B cell (primary cell): ENCODE measurements at regions not wholly inside any gene's neighbourhood (a gene's known extent, or its start where the extent isn't known, plus 50 kb on each side); places are given as distances from the start of the nearest gene placed in this dataset.

Source experiments
- ATAC-seq: fragments of 200-7000 bp; cut with Tn5 transposase; one replicate; pipeline ENCODE4 v1.10.0; 2021; ENCODE audit warnings: low read depth, mild to moderate bottlenecking, moderate number of reproducible peaks, moderate library complexity
- CTCF ChIA-PET: fragments of 350-600 bp; sonication (Branson Sonifier 250); formaldehyde crosslinking; loops from one replicate; lab custom pipeline; 2021; ENCODE audit warnings: antibody characterized with exemption, inconsistent platforms; lab: Charles Lee
- POLR2A ChIA-PET: fragments of 350-600 bp; sonication (Branson Sonifier 250); formaldehyde crosslinking; loops from one replicate; lab custom pipeline; 2021; ENCODE audit warnings: antibody characterized with exemption; lab: Charles Lee
- DNase-seq: peaks from one replicate; pipeline ENCODE4 v3.0.0; 2013
- H2AFZ ChIP-seq: 2 replicates; pipeline ENCODE4 v1.6.1; 2012; ENCODE audit warnings: mild to moderate bottlenecking, low read depth, low read length; ENCODE audit not compliant: insufficient read depth, poor library complexity, severe bottlenecking
- H3K27ac ChIP-seq, 2 donors: 1 replicate in 1 of 2; 2 replicates in 1 of 2; pipeline ENCODE4 v1.5.1; 2012 to 2013; ENCODE audit warnings: low read length in 2 of 2, mild to moderate bottlenecking in 2 of 2, moderate library complexity in 1 of 2
- H3K27me3 ChIP-seq, 4 experiments: fragments of 200-600 bp in 1 of 4; sonication (generic) in 1 of 4; replicated peaks in 1 of 4; 1 replicate in 2 of 4; 2 replicates in 2 of 4; pipeline versions ENCODE4 v1.6.1 to v1.7.0; 2013 to 2016; ENCODE audit warnings: low read length in 3 of 4, mild to moderate bottlenecking in 2 of 4, mixed read lengths in 1 of 4, moderate library complexity in 1 of 4; ENCODE audit not compliant: insufficient read depth in 4 of 4, control insufficient read depth in 3 of 4; ENCODE audit errors: control extremely low read depth in 1 of 4
- H3K36me3 ChIP-seq, 2 experiments: replicated peaks in 1 of 2; 1 replicate in 1 of 2; 2 replicates in 1 of 2; pipeline versions ENCODE4 v1.6.1 to v1.7.1; 2013; ENCODE audit warnings: low read length in 1 of 2; ENCODE audit not compliant: insufficient read depth in 2 of 2, control insufficient read depth in 1 of 2; ENCODE audit errors: control extremely low read depth in 1 of 2, extremely low read depth in 1 of 2
- H3K4me1 ChIP-seq, 2 donors: fragments of 200-600 bp in 1 of 2; sonication (generic) in 1 of 2; 1 replicate in 1 of 2; 2 replicates in 1 of 2; pipeline versions ENCODE4 v1.5.1 to v1.6.1; 2013 to 2017; ENCODE audit warnings: low read length in 2 of 2; ENCODE audit not compliant: control insufficient read depth in 2 of 2, insufficient read depth in 2 of 2
- H3K4me2 ChIP-seq: replicated peaks from 2 replicates; pipeline ENCODE3; 2012; ENCODE audit warnings: mild to moderate bottlenecking, low read depth, low read length; ENCODE audit not compliant: poor library complexity, severe bottlenecking
- H3K4me3 ChIP-seq, 5 experiments: fragments of 200-600 bp in 1 of 5; sonication (generic) in 1 of 5; 1 replicate in 3 of 5; 2 replicates in 2 of 5; pipeline versions ENCODE4 v1.5.1 to v1.7.0; 2011 to 2016; ENCODE audit warnings: low read length in 4 of 5, mild to moderate bottlenecking in 4 of 5, low read depth in 2 of 5, control low read depth in 1 of 5, moderate library complexity in 1 of 5; ENCODE audit not compliant: insufficient read depth in 1 of 5; ENCODE audit errors: control extremely low read depth in 1 of 5, extremely low read depth in 1 of 5
- H3K79me2 ChIP-seq: fragments of 200-600 bp; sonication (generic); one replicate; pipeline ENCODE4 v1.6.0; 2016; ENCODE audit warnings: low read length; ENCODE audit not compliant: control insufficient read depth, insufficient read depth
- H3K9ac ChIP-seq: fragments of 200-600 bp; sonication (generic); 2 replicates; pipeline ENCODE4 v1.6.1; 2017; ENCODE audit warnings: mild to moderate bottlenecking, low read length, moderate library complexity
- H3K9me3 ChIP-seq, 3 donors: one replicate each; pipeline versions ENCODE4 v1.6.1 to v1.7.1; 2013; ENCODE audit warnings: low read length in 2 of 3; ENCODE audit not compliant: control insufficient read depth in 2 of 3, insufficient read depth in 1 of 3; ENCODE audit errors: control extremely low read depth in 1 of 3
- H4K20me1 ChIP-seq: 2 replicates; pipeline ENCODE4 v1.6.0; 2012; ENCODE audit warnings: mild to moderate bottlenecking, low read length; ENCODE audit not compliant: insufficient read depth, control insufficient read depth, poor library complexity, severe bottlenecking
- H3K27ac Mint-ChIP-seq: one replicate; pipeline ENCODE4 v1.8.0; 2021; ENCODE audit warnings: mixed read lengths
- H3K27me3 Mint-ChIP-seq: one replicate; pipeline ENCODE4 v1.8.0; 2021; ENCODE audit warnings: mixed read lengths
- H3K4me1 Mint-ChIP-seq: one replicate; pipeline ENCODE4 v1.8.0; 2021; ENCODE audit warnings: mixed read lengths
- H3K4me3 Mint-ChIP-seq: one replicate; pipeline ENCODE4 v1.8.0; 2021; ENCODE audit warnings: mixed read lengths
- H3K9me3 Mint-ChIP-seq: one replicate; pipeline ENCODE4 v1.8.0; 2022; ENCODE audit warnings: mixed read lengths; ENCODE audit not compliant: insufficient read depth
- CTCF ChIP-seq: fragments of 200-600 bp; IDR thresholded peaks from one replicate; pipeline ENCODE4 v1.8.0; 2022; ENCODE audit warnings: antibody characterized with exemption, mild to moderate bottlenecking
- EZH2 ChIP-seq: IDR thresholded peaks from 2 replicates; pipeline ENCODE4 v1.6.1; 2012; ENCODE audit warnings: borderline replicate concordance, low read depth, mild to moderate bottlenecking, moderate library complexity, low read length; ENCODE audit not compliant: insufficient read depth, poor library complexity, severe bottlenecking
- WGBS: methylation state at CpG from one replicate; pipeline ENCODE4 v1.1.5; 2013; ENCODE audit warnings: missing lambda C conversion rate; ENCODE audit not compliant: insufficient coverage; 5-methylcytosine and 5-hydroxymethylcytosine counted together
- intact Hi-C: fragments of 100-400 bp; cut with micrococcal nuclease; formaldehyde crosslinking; loops from one replicate; pipeline ENCODE4 v1.10.0; 2022

DNA sequence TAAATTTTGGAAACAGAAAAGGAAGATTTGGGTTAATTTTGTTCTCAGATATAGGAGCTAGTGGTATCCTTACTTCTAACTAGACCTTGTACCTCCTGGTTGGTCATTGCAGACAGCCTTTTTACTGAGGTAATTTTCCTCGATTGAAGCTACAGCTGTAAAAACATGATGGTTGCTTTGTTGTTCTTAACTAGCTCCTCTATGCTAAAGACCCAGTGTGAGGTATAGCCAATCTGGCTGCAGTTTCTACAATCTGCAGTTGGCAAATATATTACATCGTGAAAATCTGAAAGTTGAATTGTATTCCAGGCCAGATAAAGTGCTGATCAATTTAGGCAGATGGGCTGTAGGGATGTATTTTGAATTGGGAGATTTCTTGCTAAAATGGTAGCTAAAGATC, 116.5 kb downstream of the AASDHPPT start:
- no CpG with 5 or more reads among the region's 2 CpGs for WGBS
- no peak for ATAC-seq
- Histone ChIP-seq H3K4me1 (no peaks in the 10 kb centered on the region), H2AFZ (no peak overlapping the region), H3K79me2 (no peaks in the 10 kb centered on the region), H3K4me2 (no peak overlapping the region), H3K4me3 (no peak overlapping the region), H3K27ac (no peak overlapping the region), H3K9ac (no peak overlapping the region), H3K27me3 (no peaks in the 10 kb centered on the region), H3K36me3 (no peaks in the 10 kb centered on the region), H3K9me3 (peaks cover 0 to 1% (median 0%) of the 10 kb centered on the region in 3 donors), H4K20me1 (no peaks in the 10 kb centered on the region)
- DNase-seq = no peak
- CTCF ChIA-PET = no interaction called here
- intact Hi-C loops = no loop called here
- no peak overlapping the region for H3K4me3 Mint-ChIP-seq
- TF ChIP-seq CTCF (no peak), EZH2 (no peak)
- H3K9me3 Mint-ChIP-seq = no peaks in the 10 kb centered on the region
- POLR2A ChIA-PET = no interaction called here
- no peaks in the 10 kb centered on the region for H3K27me3 Mint-ChIP-seq
- H3K27ac Mint-ChIP-seq = no peak overlapping the region
- H3K4me1 Mint-ChIP-seq = no peaks in the 10 kb centered on the region

- Mint-ChIP-seq H3K9me3 (no peaks in the 10 kb centered on the region), H3K4me1 (no peaks in the 10 kb centered on the region), H3K27me3 (no peaks in the 10 kb centered on the region), H3K4me3 (no peak overlapping the region), H3K27ac (no peak overlapping the region)
- Histone ChIP-seq H3K4me1 (no peaks in the 10 kb centered on the region), H3K27ac (no peak overlapping the region), H3K9me3 (peaks cover 0 to 1% (median 0%) of the 10 kb centered on the region in 3 donors), H4K20me1 (no peaks in the 10 kb centered on the region), H3K9ac (no peak overlapping the region), H3K27me3 (no peaks in the 10 kb centered on the region), H3K4me2 (no peak overlapping the region), H3K36me3 (no peaks in the 10 kb centered on the region), H3K4me3 (no peak overlapping the region), H3K79me2 (no peaks in the 10 kb centered on the region), H2AFZ (no peak overlapping the region)
- no peak for TF ChIP-seq CTCF
- TF ChIP-seq EZH2 = no peak
- ChIA-PET POLR2A (no interaction called here), CTCF (no interaction called here)
- no peak for DNase-seq
- intact Hi-C loops = no loop called here
- no peak for ATAC-seq
Observed at GRCh38 chr11:106197438-106197837, 120.0 kb downstream of the AASDHPPT start.
